ENCODE measurements at regions not wholly inside any gene's neighbourhood (a gene's known extent, or its start where the extent isn't known, plus 50 kb on each side); places are given as distances from the start of the nearest gene placed in this dataset.
"Not testable (repeated sequence)": the region's sequence is repeated elsewhere in the genome, so short reads cannot be mapped to it uniquely, and the experiment has no call there.

- H3K4me3 ChIP-seq (ENCODE audit: low read depth, poor library complexity, severe bottlenecking); intact Hi-C loops (cut with DNase I; ENCODE audit: low total_unique reads): not testable (repeated sequence)
- WGBS, 2 donors = 89 to 92% methylated on average over 3 to 4 of the region's 6 CpGs
- DNase-seq (ENCODE audit: low spot score in 2 of 2) = peak in 1 of 2 donors; percentile 3
Observed at GRCh38 chr7:76971201-76971600, 61.0 kb downstream of the SPDYE17 start.

- H3K4me3 ChIP-seq (ENCODE audit: low read depth, poor library complexity, severe bottlenecking); intact Hi-C loops (cut with DNase I; ENCODE audit: low total_unique reads): not testable (repeated sequence)
- WGBS, 2 donors = 96 to 100% methylated on average over 1 to 4 of the region's 7 CpGs
- peak in 1 of 2 donors; percentile 8 for DNase-seq (ENCODE audit: low spot score in 2 of 2)
Observed at GRCh38 chr7:76969892-76970291, 62.3 kb downstream of the SPDYE17 start.

GRCh38 chr7:76965731-76966548 lies 66.2 kb downstream of the SPDYE17 start:
- H3K4me3 ChIP-seq (ENCODE audit: low read depth, poor library complexity, severe bottlenecking); intact Hi-C loops (cut with DNase I; ENCODE audit: low total_unique reads); DNase-seq (ENCODE audit: low spot score in 2 of 2): not testable (repeated sequence)
- WGBS, 2 donors = 44% methylated on average over 10 of the region's 17 CpGs; no CpG with 5 or more reads in 1 of the 2 donors

GRCh38 chr7:76964050-76964449 lies 68.1 kb downstream of the SPDYE17 start:
- intact Hi-C loops (cut with DNase I; ENCODE audit: low total_unique reads); DNase-seq (ENCODE audit: low spot score in 2 of 2): not testable (repeated sequence)
- no CpG with 5 or more reads among the region's 8 CpGs for WGBS, 2 donors

GRCh38 chr7:76963061-76963460 lies 69.1 kb downstream of the SPDYE17 start:
- WGBS, 2 donors = 62 to 66% methylated on average over 4 to 7 of the region's 7 CpGs
- DNase-seq (ENCODE audit: low spot score in 2 of 2); intact Hi-C loops (cut with DNase I; ENCODE audit: low total_unique reads); H3K4me3 ChIP-seq (ENCODE audit: low read depth, poor library complexity, severe bottlenecking): not testable (repeated sequence)

More at GRCh38 chr7:76964050-76964449, 68.1 kb downstream of the SPDYE17 start:
- not testable (repeated sequence) for H3K4me3 ChIP-seq (ENCODE audit: low read depth, poor library complexity, severe bottlenecking)

- intact Hi-C loops (cut with DNase I; ENCODE audit: low total_unique reads); DNase-seq (ENCODE audit: low spot score in 2 of 2); H3K4me3 ChIP-seq (ENCODE audit: low read depth, poor library complexity, severe bottlenecking): not testable (repeated sequence)
- WGBS, 2 donors = no CpG with 5 or more reads among the region's 16 CpGs
Observed at GRCh38 chr7:76960400-76960986, 71.7 kb downstream of the SPDYE17 start.

- H3K4me3 ChIP-seq (ENCODE audit: low read depth, poor library complexity, severe bottlenecking); DNase-seq (ENCODE audit: low spot score in 2 of 2); intact Hi-C loops (cut with DNase I; ENCODE audit: low total_unique reads): not testable (repeated sequence)
- no CpG with 5 or more reads among the region's 69 CpGs for WGBS, 2 donors
Observed at GRCh38 chr7:76959573-76960399, 72.4 kb downstream of the SPDYE17 start.

GRCh38 chr7:76956531-76956930 lies 75.6 kb downstream of the SPDYE17 start:
- no CpG with 5 or more reads among the region's 5 CpGs for WGBS, 2 donors
- intact Hi-C loops (cut with DNase I; ENCODE audit: low total_unique reads); H3K4me3 ChIP-seq (ENCODE audit: low read depth, poor library complexity, severe bottlenecking); DNase-seq (ENCODE audit: low spot score in 2 of 2): not testable (repeated sequence)

GRCh38 chr7:76955124-76955523 lies 77.0 kb downstream of the SPDYE17 start:
- H3K4me3 ChIP-seq (ENCODE audit: low read depth, poor library complexity, severe bottlenecking); DNase-seq (ENCODE audit: low spot score in 2 of 2); intact Hi-C loops (cut with DNase I; ENCODE audit: low total_unique reads): not testable (repeated sequence)
- WGBS, 2 donors = 0 to 66% methylated on average over 1 to 4 of the region's 4 CpGs

GRCh38 chr7:76944603-76945002 lies 87.6 kb downstream of the SPDYE17 start:
- DNase-seq (ENCODE audit: low spot score in 2 of 2); intact Hi-C loops (cut with DNase I; ENCODE audit: low total_unique reads); H3K4me3 ChIP-seq (ENCODE audit: low read depth, poor library complexity, severe bottlenecking): not testable (repeated sequence)

GRCh38 chr7:76941809-76942765 lies 90.1 kb downstream of the SPDYE17 start:
- intact Hi-C loops (cut with DNase I; ENCODE audit: low total_unique reads); H3K4me3 ChIP-seq (ENCODE audit: low read depth, poor library complexity, severe bottlenecking); DNase-seq (ENCODE audit: low spot score in 2 of 2): not testable (repeated sequence)
- WGBS, 2 donors = 97 to 100% methylated on average over 1 to 2 of the region's 2 CpGs

- H3K4me3 ChIP-seq (ENCODE audit: low read depth, poor library complexity, severe bottlenecking); DNase-seq (ENCODE audit: low spot score in 2 of 2); intact Hi-C loops (cut with DNase I; ENCODE audit: low total_unique reads): not testable (repeated sequence)
- WGBS, 2 donors = 90% methylated on average over 2 of the region's 3 CpGs
Observed at GRCh38 chr7:76937781-76938180, 94.4 kb downstream of the SPDYE17 start.

GRCh38 chr7:76937330-76937729 lies 94.8 kb downstream of the SPDYE17 start:
- 79 to 84% methylated on average over 5 of the region's 5 CpGs for WGBS, 2 donors
- H3K4me3 ChIP-seq (ENCODE audit: low read depth, poor library complexity, severe bottlenecking); intact Hi-C loops (cut with DNase I; ENCODE audit: low total_unique reads); DNase-seq (ENCODE audit: low spot score in 2 of 2): not testable (repeated sequence)

GRCh38 chr7:76936346-76936745 lies 95.8 kb downstream of the SPDYE17 start:
- DNase-seq (ENCODE audit: low spot score in 2 of 2); intact Hi-C loops (cut with DNase I; ENCODE audit: low total_unique reads); H3K4me3 ChIP-seq (ENCODE audit: low read depth, poor library complexity, severe bottlenecking): not testable (repeated sequence)
- 94 to 100% methylated on average over 1 to 2 of the region's 2 CpGs for WGBS, 2 donors

Data from lower leg skin (tissue), 3 donors.